Activated CD4-positive, alpha-beta T cell treated with anti-CD3 and anti-CD28 coated beads for 48 hours (primary cell): ENCODE measurements at regions not wholly inside any gene's neighbourhood (a gene's known extent, or its start where the extent isn't known, plus 50 kb on each side); places are given as distances from the start of the nearest gene placed in this dataset.
A peak's percentile ranks its signal among the peaks of the same experiment; 100 is the strongest.
"Not testable (repeated sequence)": the region's sequence is repeated elsewhere in the genome, so short reads cannot be mapped to it uniquely, and the experiment has no call there.

Experiments used
- DNase-seq: peaks from one replicate; pipeline ENCODE4 v3.0.0-alpha.2; 2020

- no peak for DNase-seq
Measured at GRCh38 chr1:19024532-19024931, 68.1 kb upstream of the IFFO2 start.

- DNase-seq: no peak
Measured at GRCh38 chr1:19023787-19024186, 67.3 kb upstream of the IFFO2 start.

GRCh38 chr1:19021845-19022244 is 65.4 kb upstream of the IFFO2 start:
- DNase-seq: no peak

- DNase-seq: not testable (repeated sequence)
Measured at GRCh38 chr1:19019288-19019687, 62.8 kb upstream of the IFFO2 start.

GRCh38 chr1:19015476-19015875 is 59.0 kb upstream of the IFFO2 start:
- no peak for DNase-seq

- no peak for DNase-seq
Measured at GRCh38 chr1:19014765-19015164, 58.3 kb upstream of the IFFO2 start.

GRCh38 chr1:19013826-19014548 is 57.5 kb upstream of the IFFO2 start:
- no peak for DNase-seq

GRCh38 chr1:19011845-19012231 is 55.4 kb upstream of the IFFO2 start:
- no peak for DNase-seq

GRCh38 chr1:19010995-19011844 is 54.7 kb upstream of the IFFO2 start:
- peak; percentile 91 for DNase-seq

GRCh38 chr1:19010503-19010902 is 54.0 kb upstream of the IFFO2 start:
- no peak for DNase-seq

GRCh38 chr1:19009882-19010321 is 53.4 kb upstream of the IFFO2 start:
- DNase-seq: no peak

GRCh38 chr1:19009126-19009881 is 52.8 kb upstream of the IFFO2 start:
- no peak for DNase-seq

GRCh38 chr1:19007491-19008441 is 51.3 kb upstream of the IFFO2 start:
- peak; percentile 26 for DNase-seq

GRCh38 chr1:19006837-19007271 is 50.4 kb upstream of the IFFO2 start:
- no peak for DNase-seq
